ENCODE measurements at regions not wholly inside any gene's neighbourhood (a gene's known extent, or its start where the extent isn't known, plus 50 kb on each side); places are given as distances from the start of the nearest gene placed in this dataset.
A peak's percentile ranks its signal among the peaks of the same experiment; 100 is the strongest.

DNA sequence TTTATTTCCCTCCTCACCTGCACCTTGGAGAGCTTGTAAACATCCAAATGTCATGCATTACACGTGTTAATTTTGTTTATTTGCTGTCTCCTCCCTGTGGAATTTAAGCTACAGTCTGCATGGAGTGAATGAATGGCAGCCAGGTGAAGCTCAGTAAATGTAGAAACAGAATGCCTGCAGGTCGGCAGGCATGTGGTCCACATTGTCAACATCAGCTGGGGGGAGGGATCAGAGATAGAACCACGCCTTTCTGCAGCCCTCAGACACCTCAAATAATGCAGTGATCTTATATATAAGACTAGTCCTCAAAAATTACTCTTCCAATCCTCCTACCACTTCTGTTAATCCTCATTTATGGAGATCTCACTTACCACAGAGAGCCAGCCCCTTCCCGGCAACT is 131.2 kb upstream of the KIT start:
- Histone ChIP-seq H3K27ac (no peak overlapping the region), H3K27me3 (replicated peaks) (no peaks in the 10 kb centered on the region), H3K36me3 (replicated peaks) (no peaks in the 10 kb centered on the region), H3K4me3 (ENCODE audit: low read depth, low read length) (no peak overlapping the region)
- in situ Hi-C loops (cut with HindIII; ENCODE audit: low pct_ligation_motif_present, low sequenced_read_pairs) = no loop called here
- TF ChIP-seq, protein P1, sequence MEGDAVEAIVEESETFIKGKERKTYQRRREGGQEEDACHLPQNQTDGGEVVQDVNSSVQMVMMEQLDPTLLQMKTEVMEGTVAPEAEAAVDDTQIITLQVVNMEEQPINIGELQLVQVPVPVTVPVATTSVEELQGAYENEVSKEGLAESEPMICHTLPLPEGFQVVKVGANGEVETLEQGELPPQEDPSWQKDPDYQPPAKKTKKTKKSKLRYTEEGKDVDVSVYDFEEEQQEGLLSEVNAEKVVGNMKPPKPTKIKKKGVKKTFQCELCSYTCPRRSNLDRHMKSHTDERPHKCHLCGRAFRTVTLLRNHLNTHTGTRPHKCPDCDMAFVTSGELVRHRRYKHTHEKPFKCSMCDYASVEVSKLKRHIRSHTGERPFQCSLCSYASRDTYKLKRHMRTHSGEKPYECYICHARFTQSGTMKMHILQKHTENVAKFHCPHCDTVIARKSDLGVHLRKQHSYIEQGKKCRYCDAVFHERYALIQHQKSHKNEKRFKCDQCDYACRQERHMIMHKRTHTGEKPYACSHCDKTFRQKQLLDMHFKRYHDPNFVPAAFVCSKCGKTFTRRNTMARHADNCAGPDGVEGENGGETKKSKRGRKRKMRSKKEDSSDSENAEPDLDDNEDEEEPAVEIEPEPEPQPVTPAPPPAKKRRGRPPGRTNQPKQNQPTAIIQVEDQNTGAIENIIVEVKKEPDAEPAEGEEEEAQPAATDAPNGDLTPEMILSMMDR (IDR thresholded peaks at IDR 0.05; ENCODE audit: low read depth, low read length, missing control alignments) = no peak
- no peak for DNase-seq

DNA sequence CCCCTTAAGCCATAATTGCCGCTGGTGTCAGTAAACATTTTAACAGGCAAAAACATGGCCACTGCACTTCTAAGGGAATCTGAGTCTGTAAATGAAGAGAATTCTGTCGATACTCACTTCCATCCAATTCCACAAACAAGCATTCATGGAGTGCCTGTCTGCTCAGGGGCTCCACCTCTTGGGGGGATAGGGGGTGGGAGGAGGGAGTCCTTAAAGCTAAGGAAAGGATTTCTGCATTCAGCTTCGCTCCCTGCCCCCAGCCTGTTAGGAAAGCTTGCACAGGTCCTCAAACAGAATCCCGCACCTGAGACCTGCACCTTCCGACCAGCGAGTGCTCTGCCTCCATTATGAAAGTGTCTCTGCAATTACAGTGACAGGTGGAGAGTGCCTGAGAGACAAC is 130.2 kb upstream of the KIT start:
- no peak for DNase-seq
- Histone ChIP-seq H3K36me3 (replicated peaks) (no peaks in the 10 kb centered on the region), H3K4me3 (ENCODE audit: low read depth, low read length) (no peak overlapping the region), H3K27ac (no peak overlapping the region), H3K27me3 (replicated peaks) (no peaks in the 10 kb centered on the region)
- in situ Hi-C loops (cut with HindIII; ENCODE audit: low pct_ligation_motif_present, low sequenced_read_pairs) = no loop called here
- TF ChIP-seq, protein P1 (IDR thresholded peaks at IDR 0.05; ENCODE audit: low read depth, low read length, missing control alignments) = no peak

DNA sequence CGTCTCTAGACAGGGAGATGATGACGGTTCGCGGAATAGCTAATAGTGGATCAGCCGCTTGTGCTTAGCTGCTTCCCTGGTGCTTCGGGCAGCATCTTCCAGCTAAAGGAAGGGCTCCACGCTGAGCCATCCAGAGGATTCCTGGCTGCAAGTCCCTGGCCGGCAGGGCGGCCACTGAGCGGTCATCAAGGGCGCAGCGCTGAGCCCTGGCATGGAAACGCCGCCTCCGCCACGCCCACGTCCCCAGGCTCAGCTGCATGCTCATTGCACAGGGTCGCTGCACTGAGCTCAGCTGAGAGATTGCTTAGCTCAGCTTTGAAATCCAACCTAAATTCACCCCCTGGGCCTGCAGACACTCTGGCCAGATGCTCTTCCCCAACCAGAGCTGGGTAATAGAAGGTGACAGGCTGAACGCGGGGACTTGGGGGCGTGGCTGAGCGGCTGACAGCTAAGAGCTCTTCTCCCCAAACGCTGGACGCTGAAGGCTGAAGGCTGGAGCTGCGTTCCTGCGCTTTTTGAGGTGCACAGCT is 118.2 kb upstream of the KIT start:
- TF ChIP-seq, protein P1 (IDR thresholded peaks at IDR 0.05; ENCODE audit: low read depth, low read length, missing control alignments) = peak; percentile 31

DNA sequence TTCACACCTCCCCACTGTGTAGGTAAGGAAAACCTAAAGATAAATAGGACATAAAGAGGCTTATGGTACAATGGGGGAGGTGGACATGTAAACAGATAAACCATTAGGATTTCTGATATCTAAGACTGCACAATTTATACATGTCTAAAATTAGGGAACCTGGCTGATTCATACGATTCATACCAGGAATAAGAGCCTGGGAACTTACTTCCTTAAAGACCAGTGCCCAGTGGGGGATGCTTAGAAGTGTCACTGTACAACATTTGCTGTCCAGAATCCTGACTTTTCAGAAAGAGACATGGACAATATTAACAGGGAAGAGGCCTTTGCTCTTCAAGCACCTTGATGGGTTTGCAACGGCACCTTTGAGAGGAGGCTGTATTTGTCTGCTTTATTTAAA is 116.8 kb upstream of the KIT start:
- in situ Hi-C loops (cut with HindIII; ENCODE audit: low pct_ligation_motif_present, low sequenced_read_pairs) = no loop called here
- TF ChIP-seq, protein P1 (IDR thresholded peaks at IDR 0.05; ENCODE audit: low read depth, low read length, missing control alignments) = no peak
- no peak for DNase-seq
- peak overlapping the region; percentile 95 for H3K27ac ChIP-seq
- no peaks in the 10 kb centered on the region for H3K27me3 ChIP-seq (replicated peaks)
- H3K36me3 ChIP-seq (replicated peaks) = no peaks in the 10 kb centered on the region
- H3K4me3 ChIP-seq (ENCODE audit: low read depth, low read length) = no peak overlapping the region

More for the DNA sequence above, 118.2 kb upstream of the KIT start:
- Histone ChIP-seq H3K27ac (no peak overlapping the region), H3K4me3 (ENCODE audit: low read depth, low read length) (peak overlapping the region; percentile 55), H3K27me3 (replicated peaks) (no peaks in the 10 kb centered on the region), H3K36me3 (replicated peaks) (no peaks in the 10 kb centered on the region)
- peak; percentile 45 for DNase-seq
- in situ Hi-C loops (cut with HindIII; ENCODE audit: low pct_ligation_motif_present, low sequenced_read_pairs) = no loop called here

DNA sequence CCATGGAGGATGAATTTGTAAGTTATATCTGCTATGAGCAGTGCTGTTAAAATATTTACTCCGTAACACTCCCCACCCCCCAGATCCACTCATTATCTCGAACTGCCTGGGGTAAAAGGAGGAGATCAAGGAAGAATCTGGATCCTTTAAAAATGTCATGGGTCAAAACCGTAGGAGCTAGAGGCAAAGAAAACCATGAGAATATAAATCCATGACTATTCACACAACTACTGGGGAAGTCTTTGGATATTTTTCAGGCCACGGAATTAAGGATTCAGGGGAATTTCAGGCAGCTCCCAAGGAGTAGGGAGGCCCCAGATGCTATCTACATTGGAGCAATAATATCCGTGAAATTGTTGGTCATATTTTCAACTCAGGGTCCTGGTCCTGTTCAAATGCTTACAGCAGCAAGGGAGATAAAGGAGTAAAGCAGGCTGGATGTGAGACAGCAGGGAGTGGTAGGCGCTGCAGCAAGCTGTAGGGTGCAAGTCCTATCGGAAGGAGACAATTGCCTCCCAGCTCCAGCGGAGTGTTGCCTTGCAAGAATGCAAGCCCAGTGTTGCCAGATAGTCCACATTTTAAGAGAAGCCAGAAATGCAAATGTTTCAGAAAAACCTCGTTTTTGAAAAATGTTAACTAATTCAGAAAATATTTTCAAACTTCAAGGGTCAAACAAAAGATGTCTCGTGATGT is 116.2 kb upstream of the KIT start:
- Histone ChIP-seq H3K36me3 (replicated peaks) (no peaks in the 10 kb centered on the region), H3K27ac (peak overlapping the region; percentile 95), H3K4me3 (ENCODE audit: low read depth, low read length) (no peak overlapping the region), H3K27me3 (replicated peaks) (no peaks in the 10 kb centered on the region)
- TF ChIP-seq, protein P1 (IDR thresholded peaks at IDR 0.05; ENCODE audit: low read depth, low read length, missing control alignments) = no peak
- peak; percentile 80 for DNase-seq
- in situ Hi-C loops (cut with HindIII; ENCODE audit: low pct_ligation_motif_present, low sequenced_read_pairs) = no loop called here

DNA sequence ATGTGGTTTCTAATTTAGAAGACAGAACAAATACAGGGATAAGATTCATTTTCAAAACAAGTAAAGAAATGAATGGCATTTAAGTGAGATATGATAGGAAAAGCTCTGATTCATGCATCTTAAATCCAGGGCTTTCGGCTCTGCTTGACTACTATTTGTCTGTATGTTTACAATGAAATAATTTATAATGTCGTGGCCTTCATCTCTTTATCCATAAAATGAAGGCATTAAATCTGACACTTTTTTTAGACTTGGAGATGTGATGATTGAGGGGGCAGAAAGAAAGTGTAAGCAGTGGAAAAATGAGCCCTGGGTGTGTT is 115.7 kb upstream of the KIT start:
- H3K27me3 ChIP-seq (replicated peaks) = no peaks in the 10 kb centered on the region
- H3K4me3 ChIP-seq (ENCODE audit: low read depth, low read length) = no peak overlapping the region
- DNase-seq = peak; percentile 53
- in situ Hi-C loops (cut with HindIII; ENCODE audit: low pct_ligation_motif_present, low sequenced_read_pairs) = no loop called here
- TF ChIP-seq, protein P1 (IDR thresholded peaks at IDR 0.05; ENCODE audit: low read depth, low read length, missing control alignments) = no peak
- H3K36me3 ChIP-seq (replicated peaks) = no peaks in the 10 kb centered on the region
- peak overlapping the region; percentile 95 for H3K27ac ChIP-seq
